ENCODE measurements at regions not wholly inside any gene's neighbourhood (a gene's known extent, or its start where the extent isn't known, plus 50 kb on each side); places are given as distances from the start of the nearest gene placed in this dataset.

GRCh38 chrX:113457719-113458118 lies 617.1 kb upstream of the AMOT start:
- no peak overlapping the region for H3K27ac ChIP-seq
- TF ChIP-seq, protein P1, sequence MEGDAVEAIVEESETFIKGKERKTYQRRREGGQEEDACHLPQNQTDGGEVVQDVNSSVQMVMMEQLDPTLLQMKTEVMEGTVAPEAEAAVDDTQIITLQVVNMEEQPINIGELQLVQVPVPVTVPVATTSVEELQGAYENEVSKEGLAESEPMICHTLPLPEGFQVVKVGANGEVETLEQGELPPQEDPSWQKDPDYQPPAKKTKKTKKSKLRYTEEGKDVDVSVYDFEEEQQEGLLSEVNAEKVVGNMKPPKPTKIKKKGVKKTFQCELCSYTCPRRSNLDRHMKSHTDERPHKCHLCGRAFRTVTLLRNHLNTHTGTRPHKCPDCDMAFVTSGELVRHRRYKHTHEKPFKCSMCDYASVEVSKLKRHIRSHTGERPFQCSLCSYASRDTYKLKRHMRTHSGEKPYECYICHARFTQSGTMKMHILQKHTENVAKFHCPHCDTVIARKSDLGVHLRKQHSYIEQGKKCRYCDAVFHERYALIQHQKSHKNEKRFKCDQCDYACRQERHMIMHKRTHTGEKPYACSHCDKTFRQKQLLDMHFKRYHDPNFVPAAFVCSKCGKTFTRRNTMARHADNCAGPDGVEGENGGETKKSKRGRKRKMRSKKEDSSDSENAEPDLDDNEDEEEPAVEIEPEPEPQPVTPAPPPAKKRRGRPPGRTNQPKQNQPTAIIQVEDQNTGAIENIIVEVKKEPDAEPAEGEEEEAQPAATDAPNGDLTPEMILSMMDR (conservative IDR thresholded peaks at IDR 0.05; ENCODE audit: low read depth) = no peak
- ChIA-PET CTCF (no interaction called here), POLR2A (ENCODE audit: low non-redundant PET) (no interaction called here)
- DNase-seq (ENCODE audit: low spot score) = no peak

GRCh38 chrX:113455582-113455981 lies 615.0 kb upstream of the AMOT start:
- CTCF ChIA-PET = no interaction called here
- TF ChIP-seq, protein P1 (conservative IDR thresholded peaks at IDR 0.05; ENCODE audit: low read depth) = no peak
- no peak overlapping the region for H3K27ac ChIP-seq
- POLR2A ChIA-PET (ENCODE audit: low non-redundant PET) = no interaction called here
- no peak for DNase-seq (ENCODE audit: low spot score)

- DNase-seq (ENCODE audit: low spot score) = no peak
- H3K27ac ChIP-seq = no peak overlapping the region
- CTCF ChIA-PET = interaction anchor here (0.7 kb wide), 1 partner anchor 13 kb away, joined by 3 read pairs; no protein-coding TSS in a partner anchor
- TF ChIP-seq, protein P1 (conservative IDR thresholded peaks at IDR 0.05; ENCODE audit: low read depth) = no peak
- POLR2A ChIA-PET (ENCODE audit: low non-redundant PET) = no interaction called here
Measured at GRCh38 chrX:113429011-113429410, 588.4 kb upstream of the AMOT start.

GRCh38 chrX:113422323-113422722 lies 581.7 kb upstream of the AMOT start:
- TF ChIP-seq, protein P1 (conservative IDR thresholded peaks at IDR 0.05; ENCODE audit: low read depth) = no peak
- DNase-seq (ENCODE audit: low spot score) = no peak
- ChIA-PET CTCF (no interaction called here), POLR2A (ENCODE audit: low non-redundant PET) (no interaction called here)
- no peak overlapping the region for H3K27ac ChIP-seq

GRCh38 chrX:113421432-113421831 lies 580.8 kb upstream of the AMOT start:
- ChIA-PET POLR2A (ENCODE audit: low non-redundant PET) (no interaction called here), CTCF (no interaction called here)
- TF ChIP-seq, protein P1 (conservative IDR thresholded peaks at IDR 0.05; ENCODE audit: low read depth) = no peak
- DNase-seq (ENCODE audit: low spot score) = no peak
- H3K27ac ChIP-seq = no peak overlapping the region

DNA sequence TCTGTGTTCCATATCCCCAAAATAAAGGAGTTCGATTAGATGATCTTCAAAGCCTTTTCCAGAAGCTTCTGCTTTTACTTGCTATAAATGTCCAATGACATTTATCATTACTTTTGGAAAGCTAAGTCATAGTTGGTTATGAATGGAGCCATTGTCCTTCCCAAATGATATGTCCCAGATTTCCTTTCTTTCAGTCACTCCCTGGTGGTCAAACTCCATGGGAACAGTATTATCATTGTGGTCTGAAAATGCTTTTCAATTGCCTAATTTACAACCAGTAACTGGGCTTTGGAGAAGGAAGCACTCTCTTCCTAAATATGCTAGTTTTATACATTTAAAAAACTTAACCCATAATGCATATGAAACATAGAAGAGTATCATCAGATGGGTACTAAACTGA lies 571.5 kb upstream of the AMOT start:
- TF ChIP-seq, protein P1 (conservative IDR thresholded peaks at IDR 0.05; ENCODE audit: low read depth) = no peak
- ChIA-PET CTCF (no interaction called here), POLR2A (ENCODE audit: low non-redundant PET) (no interaction called here)
- no peak for DNase-seq (ENCODE audit: low spot score)
- H3K27ac ChIP-seq = no peak overlapping the region

GRCh38 chrX:113408843-113409242 lies 568.2 kb upstream of the AMOT start:
- DNase-seq (ENCODE audit: low spot score) = no peak
- no peak overlapping the region for H3K27ac ChIP-seq
- ChIA-PET CTCF (no interaction called here), POLR2A (ENCODE audit: low non-redundant PET) (no interaction called here)
- TF ChIP-seq, protein P1 (conservative IDR thresholded peaks at IDR 0.05; ENCODE audit: low read depth) = no peak
